H9 (cell line): ENCODE measurements at regions not wholly inside any gene's neighbourhood (a gene's known extent, or its start where the extent isn't known, plus 50 kb on each side); places are given as distances from the start of the nearest gene placed in this dataset.

ENCODE experiments used
- DNase-seq: peaks from one replicate; pipeline ENCODE4 v3.0.0-alpha.2; 2017
- H2AFZ ChIP-seq: one replicate; pipeline ENCODE4 v1.6.1; 2013; ENCODE audit warnings: mild to moderate bottlenecking, low read length, control low read depth, moderate library complexity
- H2AK5ac ChIP-seq: 2 replicates; pipeline ENCODE4 v1.6.1; 2013; ENCODE audit warnings: low read length, control low read depth, mixed read lengths; ENCODE audit not compliant: insufficient read length
- H2BK120ac ChIP-seq: one replicate; pipeline ENCODE4 v1.6.1; 2013; ENCODE audit warnings: low read depth, mild to moderate bottlenecking, low read length, control low read depth, inconsistent platforms; ENCODE audit not compliant: poor library complexity, severe bottlenecking
- H2BK12ac ChIP-seq: 2 replicates; pipeline ENCODE4 v1.6.1; 2013; ENCODE audit warnings: low read length, control low read depth, mixed read lengths, low read depth; ENCODE audit not compliant: insufficient read length
- H2BK15ac ChIP-seq: 2 replicates; pipeline ENCODE4 v1.6.1; 2013; ENCODE audit warnings: low read depth, low read length, control low read depth
- H2BK20ac ChIP-seq: one replicate; pipeline ENCODE4 v1.6.1; 2013; ENCODE audit warnings: low read depth, mild to moderate bottlenecking, low read length, control low read depth, inconsistent platforms; ENCODE audit not compliant: poor library complexity, severe bottlenecking
- H2BK5ac ChIP-seq: 2 replicates; pipeline ENCODE4 v1.6.1; 2013; ENCODE audit warnings: low read length, control low read depth, mixed read lengths; ENCODE audit not compliant: insufficient read length
- H3K14ac ChIP-seq: 2 replicates; pipeline ENCODE4 v1.6.1; 2013; ENCODE audit warnings: low read length, control low read depth; ENCODE audit not compliant: insufficient read depth
- H3K18ac ChIP-seq: 2 replicates; pipeline ENCODE4 v1.6.1; 2013; ENCODE audit warnings: low read depth, mild to moderate bottlenecking, mixed read lengths, low read length, control low read depth; ENCODE audit not compliant: insufficient read length
- H3K23ac ChIP-seq: 2 replicates; pipeline ENCODE4 v1.6.1; 2013; ENCODE audit warnings: low read length, control low read depth, mixed read lengths, low read depth; ENCODE audit not compliant: insufficient read length
- H3K23me2 ChIP-seq: 2 replicates; pipeline ENCODE4 v1.6.1; 2013; ENCODE audit warnings: low read depth, mild to moderate bottlenecking, mixed read lengths, low read length, control low read depth; ENCODE audit not compliant: insufficient read length, poor library complexity, severe bottlenecking
- H3K27ac ChIP-seq: 2 replicates; pipeline ENCODE4 v1.5.1; 2013; ENCODE audit warnings: low read length, control low read depth, mixed read lengths, low read depth; ENCODE audit not compliant: insufficient read length
- H3K27me3 ChIP-seq: 2 replicates; pipeline ENCODE4 v1.6.1; 2013; ENCODE audit warnings: low read length, control low read depth, inconsistent platforms; ENCODE audit not compliant: insufficient read depth
- H3K4ac ChIP-seq: 2 replicates; pipeline ENCODE4 v1.6.1; 2013; ENCODE audit warnings: low read depth, mild to moderate bottlenecking, control low read depth, inconsistent platforms, low read length, moderate library complexity
- H3K4me1 ChIP-seq: 2 replicates; pipeline ENCODE4 v1.6.1; 2013; ENCODE audit warnings: low read length, control low read depth, inconsistent platforms; ENCODE audit not compliant: insufficient read depth
- H3K4me2 ChIP-seq: 2 replicates; pipeline ENCODE4 v1.6.1; 2013; ENCODE audit warnings: low read length, control low read depth, mixed read lengths; ENCODE audit not compliant: insufficient read length, insufficient read depth
- H3K56ac ChIP-seq: 2 replicates; pipeline ENCODE4 v1.6.1; 2013; ENCODE audit warnings: low read depth, mild to moderate bottlenecking, mixed read lengths, low read length, control low read depth; ENCODE audit not compliant: insufficient read length
- H3K79me1 ChIP-seq: 2 replicates; pipeline ENCODE4 v1.6.1; 2013; ENCODE audit warnings: low read depth, mild to moderate bottlenecking, moderate library complexity, low read length, control low read depth, inconsistent platforms; ENCODE audit not compliant: insufficient read depth, poor library complexity, severe bottlenecking
- H3K79me2 ChIP-seq: 2 replicates; pipeline ENCODE4 v1.6.1; 2013; ENCODE audit warnings: low read length, control low read depth, inconsistent platforms; ENCODE audit not compliant: insufficient read depth
- H3K9ac ChIP-seq: 2 replicates; pipeline ENCODE4 v1.6.1; 2013; ENCODE audit warnings: low read length, control low read depth, mixed read lengths; ENCODE audit not compliant: insufficient read length; ENCODE audit errors: extremely low read depth
- H3K9me3 ChIP-seq: one replicate; pipeline ENCODE4 v1.6.1; 2013; ENCODE audit warnings: low read depth, low read length, inconsistent platforms; ENCODE audit not compliant: control insufficient read depth
- H3T11ph ChIP-seq: one replicate; pipeline ENCODE4 v1.6.1; 2013; ENCODE audit warnings: mild to moderate bottlenecking, low read length, control low read depth, inconsistent platforms
- H4K20me1 ChIP-seq: one replicate; pipeline ENCODE4 v1.6.1; 2013; ENCODE audit not compliant: control insufficient read depth, insufficient read length, insufficient read depth
- H4K5ac ChIP-seq: 2 replicates; pipeline ENCODE4 v1.6.1; 2013; ENCODE audit warnings: low read depth, mild to moderate bottlenecking, mixed read lengths, low read length, control low read depth; ENCODE audit not compliant: insufficient read length
- H4K8ac ChIP-seq: replicated peaks from 2 replicates; pipeline ENCODE4 v1.6.1; 2013; ENCODE audit warnings: low read length, control low read depth, mixed read lengths, low read depth; ENCODE audit not compliant: insufficient read length
- H4K91ac ChIP-seq: 2 replicates; pipeline ENCODE4 v1.6.1; 2013; ENCODE audit warnings: low read depth, mild to moderate bottlenecking, moderate library complexity, mixed read lengths, low read length, control low read depth; ENCODE audit not compliant: insufficient read length
- H3K27ac Mint-ChIP-seq, 3 experiments: 2 replicates in 2 of 3; 3 replicates in 1 of 3; pipeline ENCODE4 v1.8.0; 2020 to 2021; ENCODE audit warnings: mixed read lengths in 3 of 3, mild to moderate bottlenecking in 1 of 3, moderate library complexity in 1 of 3
- H3K27me3 Mint-ChIP-seq: 2 replicates; pipeline ENCODE4 v1.8.0; 2021; ENCODE audit warnings: low read depth, mild to moderate bottlenecking, moderate library complexity, mixed read lengths
- H3K36me3 Mint-ChIP-seq, 3 experiments: 2 replicates in 2 of 3; 3 replicates in 1 of 3; pipeline ENCODE4 v1.8.0; 2020 to 2021; ENCODE audit warnings: low read depth in 3 of 3, mixed read lengths in 3 of 3; ENCODE audit not compliant: insufficient read depth in 1 of 3
- H3K4me1 Mint-ChIP-seq, 2 experiments: 2 replicates each; pipeline ENCODE4 v1.8.0; 2020; ENCODE audit warnings: mixed read lengths in 2 of 2
- H3K4me3 Mint-ChIP-seq, 2 experiments: 2 replicates in 1 of 2; 3 replicates in 1 of 2; pipeline ENCODE4 v1.8.0; 2020 to 2021; ENCODE audit warnings: mild to moderate bottlenecking in 2 of 2, mixed read lengths in 2 of 2, moderate library complexity in 1 of 2
- H3K9me3 Mint-ChIP-seq, 2 experiments: 2 replicates in 1 of 2; 3 replicates in 1 of 2; pipeline ENCODE4 v1.8.0; 2020; ENCODE audit warnings: mild to moderate bottlenecking in 2 of 2, mixed read lengths in 2 of 2, moderate library complexity in 1 of 2
- CTCF ChIP-seq: fragments of 200-600 bp; sonication (generic); conservative IDR thresholded peaks from 3 replicates; pipeline ENCODE4 v1.8.0; 2021; ENCODE audit warnings: antibody characterized with exemption, mild to moderate bottlenecking
- WGBS: extraction: QIAGEN DNeasy Blood & Tissue Kit; methylation state at CpG from one replicate; pipeline ENCODE4 v1.1.7; 2013; ENCODE audit warnings: missing lambda C conversion rate, low lambda C conversion rate, mixed read lengths; ENCODE audit not compliant: insufficient read length; ENCODE audit errors: extremely low coverage; 5-methylcytosine and 5-hydroxymethylcytosine counted together

- H3K79me1 ChIP-seq = no peaks in the 10 kb centered on the region
- H2BK20ac ChIP-seq = no peak overlapping the region
- DNase-seq = no peak
- H3K79me2 ChIP-seq = no peaks in the 10 kb centered on the region
- no peak overlapping the region for H4K5ac ChIP-seq
- Mint-ChIP-seq H3K9me3 (peaks cover 14 to 22% of the 10 kb centered on the region in 2 experiments), H3K27ac (no peak overlapping the region), H3K4me1 (no peaks in the 10 kb centered on the region), H3K36me3 (peaks cover 2 to 9% (median 4%) of the 10 kb centered on the region in 3 experiments; a peak in 6 of 7 replicates), H3K4me3 (no peak overlapping the region), H3K27me3 (no peaks in the 10 kb centered on the region; the same call in 1 of the 2 replicates)
- H2BK5ac ChIP-seq = no peak overlapping the region
- no peak overlapping the region for H2BK120ac ChIP-seq
- H3K23me2 ChIP-seq = no peaks in the 10 kb centered on the region
- H2AFZ ChIP-seq = no peak overlapping the region
- no CpG with 5 or more reads among the region's 3 CpGs for WGBS
- no peak overlapping the region for H3K14ac ChIP-seq
- H3K27me3 ChIP-seq = no peaks in the 10 kb centered on the region
- no peaks in the 10 kb centered on the region for H3K9me3 ChIP-seq
- no peaks in the 10 kb centered on the region for H4K20me1 ChIP-seq
- TF ChIP-seq CTCF = no peak
- no peak overlapping the region for H3K27ac ChIP-seq
- no peak overlapping the region for H3K4ac ChIP-seq
- no peak overlapping the region for H2BK15ac ChIP-seq
- H2BK12ac ChIP-seq = no peak overlapping the region
- no peak overlapping the region for H2AK5ac ChIP-seq
- no peak overlapping the region for H3K56ac ChIP-seq
- H3K23ac ChIP-seq = no peak overlapping the region
- H3K18ac ChIP-seq = no peak overlapping the region
- H3K4me1 ChIP-seq = no peaks in the 10 kb centered on the region
- no peak overlapping the region for H3K9ac ChIP-seq
- no peak overlapping the region for H3T11ph ChIP-seq
- no peak overlapping the region for H3K4me2 ChIP-seq
- no peak overlapping the region for H4K91ac ChIP-seq
- H4K8ac ChIP-seq = no peak overlapping the region
Observed at GRCh38 chr18:78853341-78853740, 126.3 kb upstream of the SALL3 start.
